ENCODE measurements at regions not wholly inside any gene's neighbourhood (a gene's known extent, or its start where the extent isn't known, plus 50 kb on each side); places are given as distances from the start of the nearest gene placed in this dataset.
A peak's percentile ranks its signal among the peaks of the same experiment; 100 is the strongest.

DNA sequence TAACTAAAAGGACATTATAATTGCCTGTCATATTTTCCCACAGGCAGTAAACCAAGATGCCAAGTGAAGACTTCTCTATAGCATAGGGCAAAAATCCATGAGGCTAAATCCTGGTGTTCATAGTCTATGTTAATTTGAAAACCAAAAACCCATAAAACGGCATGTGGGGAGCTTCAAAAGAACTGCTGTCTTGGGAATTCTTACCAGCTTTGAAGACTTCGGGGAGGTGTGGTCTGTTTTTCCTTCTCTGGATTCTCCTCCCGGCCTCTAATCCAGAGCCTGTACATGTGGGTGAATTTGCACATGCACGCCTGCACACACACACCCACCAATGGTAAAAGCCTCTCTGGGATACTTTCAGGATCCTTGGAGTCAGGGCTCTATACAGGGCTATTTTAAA lies 61.9 kb upstream of the IFNG-AS1 start:
- H3K9ac ChIP-seq (ENCODE audit: low read depth in 2 of 2, low read length in 2 of 2) = no peak overlapping the region
- H3K4me3 ChIP-seq = no peak overlapping the region
- intact Hi-C loops (cut with DNase I) = no loop called here
- DNase-seq = no peak
- peaks cover 14% of the 10 kb centered on the region for H3K4me1 ChIP-seq
- H3K9me3 ChIP-seq = no peaks in the 10 kb centered on the region
- H3K36me3 ChIP-seq = no peaks in the 10 kb centered on the region
- peak overlapping the region; percentile 39 for H3K27ac ChIP-seq
- TF ChIP-seq, protein P1, sequence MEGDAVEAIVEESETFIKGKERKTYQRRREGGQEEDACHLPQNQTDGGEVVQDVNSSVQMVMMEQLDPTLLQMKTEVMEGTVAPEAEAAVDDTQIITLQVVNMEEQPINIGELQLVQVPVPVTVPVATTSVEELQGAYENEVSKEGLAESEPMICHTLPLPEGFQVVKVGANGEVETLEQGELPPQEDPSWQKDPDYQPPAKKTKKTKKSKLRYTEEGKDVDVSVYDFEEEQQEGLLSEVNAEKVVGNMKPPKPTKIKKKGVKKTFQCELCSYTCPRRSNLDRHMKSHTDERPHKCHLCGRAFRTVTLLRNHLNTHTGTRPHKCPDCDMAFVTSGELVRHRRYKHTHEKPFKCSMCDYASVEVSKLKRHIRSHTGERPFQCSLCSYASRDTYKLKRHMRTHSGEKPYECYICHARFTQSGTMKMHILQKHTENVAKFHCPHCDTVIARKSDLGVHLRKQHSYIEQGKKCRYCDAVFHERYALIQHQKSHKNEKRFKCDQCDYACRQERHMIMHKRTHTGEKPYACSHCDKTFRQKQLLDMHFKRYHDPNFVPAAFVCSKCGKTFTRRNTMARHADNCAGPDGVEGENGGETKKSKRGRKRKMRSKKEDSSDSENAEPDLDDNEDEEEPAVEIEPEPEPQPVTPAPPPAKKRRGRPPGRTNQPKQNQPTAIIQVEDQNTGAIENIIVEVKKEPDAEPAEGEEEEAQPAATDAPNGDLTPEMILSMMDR (IDR thresholded peaks at IDR 0.05) = no peak
- no peaks in the 10 kb centered on the region for H3K27me3 ChIP-seq

DNA sequence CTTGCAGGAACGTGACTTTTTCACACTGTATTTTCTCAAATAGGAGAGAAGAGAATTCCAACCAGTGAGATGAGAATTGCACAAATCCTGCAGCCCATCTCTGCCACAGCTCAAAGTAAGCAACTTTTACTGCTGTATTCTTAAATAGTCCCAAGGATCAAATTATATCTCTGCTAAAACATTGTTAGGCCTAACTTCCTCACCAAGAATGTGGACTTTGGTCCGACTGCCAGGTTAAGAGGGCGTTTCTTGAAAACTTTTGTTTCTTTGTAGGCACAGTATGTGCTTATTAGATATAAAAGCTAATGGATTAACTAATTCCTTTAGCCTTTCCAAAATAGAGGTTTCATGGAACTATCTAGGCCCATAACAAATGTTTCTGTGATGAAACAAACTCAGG lies 61.4 kb upstream of the IFNG-AS1 start:
- Histone ChIP-seq H3K9ac (ENCODE audit: low read depth in 2 of 2, low read length in 2 of 2) (no peak overlapping the region), H3K9me3 (no peaks in the 10 kb centered on the region), H3K4me1 (peaks cover 14% of the 10 kb centered on the region), H3K27me3 (no peaks in the 10 kb centered on the region), H3K36me3 (no peaks in the 10 kb centered on the region), H3K4me3 (no peak overlapping the region), H3K27ac (peak overlapping the region; percentile 39)
- DNase-seq = peak; percentile 68
- TF ChIP-seq, protein P1 (IDR thresholded peaks at IDR 0.05) = no peak
- intact Hi-C loops (cut with DNase I) = no loop called here

DNA sequence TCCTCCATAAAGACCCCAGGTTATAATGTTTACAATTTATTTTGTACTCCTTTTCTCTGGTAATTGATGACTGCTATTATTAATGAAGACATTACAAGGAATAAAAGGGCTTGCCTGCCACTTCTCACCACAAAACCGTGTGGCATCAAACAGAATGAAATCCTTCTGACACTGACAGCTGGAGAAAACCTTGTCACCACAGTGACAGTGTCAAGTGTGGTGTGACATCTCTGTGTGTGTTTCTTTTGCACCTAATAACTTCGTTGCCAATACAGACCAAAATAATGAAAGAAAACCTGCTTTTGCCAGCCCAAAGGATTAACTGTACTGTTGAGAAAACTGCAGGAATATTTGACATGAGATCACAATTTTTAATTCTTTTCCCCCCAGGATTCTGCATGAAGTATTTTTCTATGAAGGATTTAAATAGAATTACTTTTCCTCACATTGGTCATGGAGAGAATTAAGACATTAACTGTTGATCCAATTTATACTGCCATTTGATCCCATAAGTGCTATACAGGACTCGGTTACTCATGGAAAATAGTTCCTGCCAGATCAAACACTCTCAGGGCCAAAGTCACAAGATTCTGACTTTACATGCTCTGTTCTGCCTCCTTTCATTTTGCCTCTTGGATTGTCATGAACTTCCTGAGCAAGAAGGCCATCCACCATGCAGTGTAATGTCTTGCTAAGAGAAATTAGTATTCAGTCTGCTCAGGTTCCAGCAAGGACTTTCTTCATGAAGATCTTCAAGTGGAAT lies 60.4 kb upstream of the IFNG-AS1 start:
- no peak overlapping the region for H3K4me3 ChIP-seq
- H3K9ac ChIP-seq (ENCODE audit: low read depth in 2 of 2, low read length in 2 of 2) = peak overlapping the region in 1 of 2 donors; percentile 36
- TF ChIP-seq, protein P1 (IDR thresholded peaks at IDR 0.05) = no peak
- no peaks in the 10 kb centered on the region for H3K36me3 ChIP-seq
- intact Hi-C loops (cut with DNase I) = no loop called here
- H3K27me3 ChIP-seq = no peaks in the 10 kb centered on the region
- no peak overlapping the region for H3K27ac ChIP-seq
- H3K4me1 ChIP-seq = peaks cover 14% of the 10 kb centered on the region
- H3K9me3 ChIP-seq = no peaks in the 10 kb centered on the region
- DNase-seq = no peak

DNA sequence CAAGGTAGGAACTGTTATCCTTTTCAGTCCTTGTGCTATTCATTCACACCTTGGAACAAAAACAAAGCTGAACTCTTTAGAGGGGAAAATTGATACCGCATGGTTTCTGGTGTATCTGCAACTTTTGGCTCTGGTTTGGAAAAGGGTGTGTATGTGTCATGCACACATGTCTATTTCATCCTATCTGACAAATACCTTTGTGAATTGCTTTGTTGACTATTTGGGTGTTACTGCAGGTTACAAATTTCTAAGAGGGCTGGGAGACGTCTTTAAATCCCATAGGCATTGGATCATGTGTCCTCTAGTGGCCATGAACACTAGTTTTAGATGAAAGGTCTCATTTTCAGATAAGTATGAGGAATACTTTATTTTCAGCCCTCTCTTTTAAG lies 59.9 kb upstream of the IFNG-AS1 start:
- TF ChIP-seq, protein P1 (IDR thresholded peaks at IDR 0.05) = no peak
- Histone ChIP-seq H3K9me3 (no peaks in the 10 kb centered on the region), H3K27me3 (no peaks in the 10 kb centered on the region), H3K4me1 (peaks cover 14% of the 10 kb centered on the region), H3K36me3 (no peaks in the 10 kb centered on the region), H3K9ac (ENCODE audit: low read depth in 2 of 2, low read length in 2 of 2) (no peak overlapping the region), H3K27ac (no peak overlapping the region), H3K4me3 (no peak overlapping the region)
- no peak for DNase-seq
- intact Hi-C loops (cut with DNase I) = no loop called here

DNA sequence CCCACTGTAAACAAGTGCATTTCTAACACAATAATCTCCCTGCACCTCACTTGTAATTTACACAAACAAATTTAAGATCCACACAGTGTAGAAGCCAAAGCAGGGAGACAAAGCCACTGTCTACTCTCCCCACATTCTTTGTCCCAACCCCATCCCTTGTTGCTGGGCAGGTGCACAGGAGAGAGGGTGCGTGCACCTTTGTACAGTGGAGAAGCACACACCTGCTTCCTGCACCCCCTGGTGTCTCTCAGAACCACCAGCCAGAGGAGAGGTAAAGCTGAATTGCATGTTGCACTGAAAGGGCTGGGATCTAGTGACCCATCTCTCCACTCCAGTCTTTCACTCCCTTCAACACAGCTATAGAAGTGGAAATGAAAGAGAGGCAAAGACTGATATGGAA lies 51.4 kb upstream of the IFNG-AS1 start:
- Histone ChIP-seq H3K9me3 (no peaks in the 10 kb centered on the region), H3K9ac (ENCODE audit: low read depth in 2 of 2, low read length in 2 of 2) (no peak overlapping the region), H3K4me3 (no peak overlapping the region), H3K27me3 (no peaks in the 10 kb centered on the region), H3K36me3 (no peaks in the 10 kb centered on the region), H3K27ac (no peak overlapping the region), H3K4me1 (peaks cover 5% of the 10 kb centered on the region)
- intact Hi-C loops (cut with DNase I) = no loop called here
- DNase-seq = no peak
- TF ChIP-seq, protein P1 (IDR thresholded peaks at IDR 0.05) = no peak

Data from colonic mucosa (tissue), 4 donors.